Transverse colon (tissue), 4 donors: ENCODE measurements at regions not wholly inside any gene's neighbourhood (a gene's known extent, or its start where the extent isn't known, plus 50 kb on each side); places are given as distances from the start of the nearest gene placed in this dataset.

ENCODE experiments used
- DNase-seq: peaks from one replicate; pipeline ENCODE4 v3.0.0-alpha.2; 2019
- H3K27ac ChIP-seq, 4 donors: fragments of 200-600 bp; sonication (generic); 2 replicates each; pipeline ENCODE4 v1.5.1; 2016 to 2018; ENCODE audit warnings: inconsistent platforms in 4 of 4
- H3K27me3 ChIP-seq: fragments of 200-600 bp; sonication (generic); 2 replicates; pipeline ENCODE4 v1.5.1; 2017; ENCODE audit warnings: inconsistent platforms
- H3K36me3 ChIP-seq, 4 donors: fragments of 200-600 bp; sonication (generic); 2 replicates each; pipeline ENCODE4 v1.5.1; 2017 to 2019; ENCODE audit warnings: inconsistent platforms in 4 of 4
- H3K4me1 ChIP-seq, 4 donors: fragments of 200-600 bp; sonication (generic); 2 replicates each; pipeline ENCODE4 v1.5.1; 2017 to 2020; ENCODE audit warnings: inconsistent platforms in 4 of 4
- H3K4me3 ChIP-seq, 4 donors: fragments of 200-600 bp; sonication (generic); 1 replicate in 1 of 4; 2 replicates in 3 of 4; pipeline versions ENCODE4 v1.5.1 to v1.6.1; 2017 to 2019; ENCODE audit warnings: inconsistent platforms in 4 of 4
- H3K9me3 ChIP-seq, 2 donors: fragments of 200-600 bp; sonication (generic); 2 replicates each; pipeline ENCODE4 v1.5.1; 2017 to 2019; ENCODE audit warnings: inconsistent platforms in 2 of 2
- CTCF ChIP-seq, 5 experiments: fragments of 200-600 bp in 3 of 5; fragments of 450-650 bp in 2 of 5; sonication (generic) in 3 of 5; IDR thresholded peaks; 1 replicate in 2 of 5; 2 replicates in 3 of 5; pipeline ENCODE4 v1.5.1; 2016 to 2017; ENCODE audit warnings: antibody characterized with exemption in 5 of 5, inconsistent platforms in 3 of 5, mild to moderate bottlenecking in 2 of 5, moderate library complexity in 1 of 5
- EP300 ChIP-seq: sonication (generic); formaldehyde crosslinking; IDR thresholded peaks from one replicate; pipeline ENCODE4 v1.6.1; 2017; ENCODE audit warnings: antibody characterized with exemption, low read depth
- POLR2A ChIP-seq: fragments of 450-650 bp; IDR thresholded peaks from one replicate; pipeline ENCODE4 v1.6.1; 2016; ENCODE audit warnings: antibody characterized with exemption, mild to moderate bottlenecking, moderate library complexity
- POLR2AphosphoS5 ChIP-seq, 3 donors: sonication (generic); formaldehyde crosslinking; IDR thresholded peaks; one replicate each; pipeline ENCODE4 v1.6.1; 2016; ENCODE audit warnings: antibody characterized with exemption in 3 of 3
- WGBS, 2 donors: methylation state at CpG; one replicate each; pipeline ENCODE4 v1.1.5; 2018; ENCODE audit warnings: low coverage in 1 of 2; 5-methylcytosine and 5-hydroxymethylcytosine counted together
- in situ Hi-C, 4 donors: fragments of 200-750 bp; cut with MboI; loops; one replicate each; pipeline versions ENCODE4 v1.15.0 to v1.15.1; 2017; ENCODE audit warnings: low sequenced_read_pairs in 3 of 4, low pct_ligation_motif_present in 1 of 4, low pct_unique_long_range_greater_than_20kb in 1 of 4
- intact Hi-C: fragments of 100-400 bp; cut with DNase I; formaldehyde crosslinking; loops from one replicate; pipeline ENCODE4 v1.15.1; 2023; ENCODE audit warnings: low total_unique reads

GRCh38 chr14:86296173-86296572, 766.2 kb downstream of the FLRT2 start:
- Histone ChIP-seq H3K36me3 (no peaks in the 10 kb centered on the region), H3K9me3 (no peaks in the 10 kb centered on the region), H3K4me1 (no peaks in the 10 kb centered on the region), H3K27me3 (no peaks in the 10 kb centered on the region), H3K27ac (no peak overlapping the region), H3K4me3 (no peak overlapping the region)
- intact Hi-C loops: no loop called here
- no peak for DNase-seq
- in situ Hi-C loops: no loop called here
- TF ChIP-seq POLR2AphosphoS5 (IDR thresholded peaks at IDR 0.05) (no peak), CTCF (IDR thresholded peaks at IDR 0.05) (no peak), EP300 (no peak), POLR2A (no peak)
- WGBS, 2 donors: 75 to 83% methylated on average over 1 of the region's 1 CpG

- TF ChIP-seq EP300: no peak
- no peak for TF ChIP-seq POLR2A
- TF ChIP-seq POLR2AphosphoS5 (IDR thresholded peaks at IDR 0.05): no peak
- no peak for TF ChIP-seq CTCF (IDR thresholded peaks at IDR 0.05)
- no peak for DNase-seq
- in situ Hi-C loops (no loop called here), intact Hi-C loops (no loop called here)
- Histone ChIP-seq H3K9me3 (no peaks in the 10 kb centered on the region), H3K27me3 (no peaks in the 10 kb centered on the region), H3K4me1 (no peaks in the 10 kb centered on the region), H3K27ac (no peak overlapping the region), H3K36me3 (no peaks in the 10 kb centered on the region), H3K4me3 (no peak overlapping the region)
- 86 to 92% methylated on average over 2 of the region's 2 CpGs for WGBS, 2 donors
Observed at GRCh38 chr14:86288336-86288735, 758.4 kb downstream of the FLRT2 start.

GRCh38 chr14:86279405-86279804, 749.5 kb downstream of the FLRT2 start:
- intact Hi-C loops: no loop called here
- H3K9me3 ChIP-seq: no peaks in the 10 kb centered on the region
- 44 to 73% methylated on average over 1 to 3 of the region's 3 CpGs for whole genome bisulfite sequencing, 2 donors
- in situ Hi-C loops: no loop called here
- H3K36me3 ChIP-seq: no peaks in the 10 kb centered on the region
- no peaks in the 10 kb centered on the region for H3K27me3 ChIP-seq
- H3K4me1 ChIP-seq: no peaks in the 10 kb centered on the region
- no peak overlapping the region for H3K27ac ChIP-seq
- H3K4me3 ChIP-seq: no peak overlapping the region
- TF ChIP-seq CTCF (IDR thresholded peaks at IDR 0.05) (no peak), EP300 (no peak), POLR2AphosphoS5 (IDR thresholded peaks at IDR 0.05) (no peak), POLR2A (no peak)
- no peak for DNase-seq

GRCh38 chr14:86257973-86258372, 728.0 kb downstream of the FLRT2 start:
- DNase-seq: no peak
- in situ Hi-C loops (no loop called here), intact Hi-C loops (no loop called here)
- Histone ChIP-seq H3K9me3 (no peaks in the 10 kb centered on the region), H3K27me3 (no peaks in the 10 kb centered on the region), H3K36me3 (no peaks in the 10 kb centered on the region), H3K4me1 (no peaks in the 10 kb centered on the region), H3K27ac (no peak overlapping the region), H3K4me3 (no peak overlapping the region)
- TF ChIP-seq POLR2AphosphoS5 (IDR thresholded peaks at IDR 0.05): no peak
- no peak for TF ChIP-seq CTCF (IDR thresholded peaks at IDR 0.05)
- no peak for TF ChIP-seq EP300
- TF ChIP-seq POLR2A: no peak
- WGBS, 2 donors: 62 to 77% methylated on average over 2 of the region's 2 CpGs
